PC-9 (cell line): ENCODE measurements at regions not wholly inside any gene's neighbourhood (a gene's known extent, or its start where the extent isn't known, plus 50 kb on each side); places are given as distances from the start of the nearest gene placed in this dataset.

Experiments used
- CTCF ChIP-seq: fragments of 200-600 bp; sonication (generic); conservative IDR thresholded peaks from 2 replicates; pipeline ENCODE4 v1.6.1; 2017; ENCODE audit warnings: mixed run types, antibody characterized with exemption, mild to moderate bottlenecking, moderate library complexity
- EZH2 ChIP-seq: fragments of 200-600 bp; sonication (generic); IDR thresholded peaks from 2 replicates; pipeline ENCODE4 v1.8.0; 2017; ENCODE audit warnings: antibody characterized with exemption, low read depth

- TF ChIP-seq CTCF (no peak), EZH2 (no peak)
Measured at GRCh38 chr4:124227981-124228380, 484.6 kb downstream of the ANKRD50 start.
